ENCODE measurements at regions not wholly inside any gene's neighbourhood (a gene's known extent, or its start where the extent isn't known, plus 50 kb on each side); places are given as distances from the start of the nearest gene placed in this dataset.

GRCh38 chr10:55146032-55146431 lies 345.0 kb upstream of the PCDH15 start:
- no peak overlapping the region for H3K4me3 ChIP-seq (ENCODE audit: low read length)
- DNase-seq (ENCODE audit: low read depth, low spot score): no peak

GRCh38 chr10:55144001-55144400 lies 343.0 kb upstream of the PCDH15 start:
- no peak overlapping the region for H3K4me3 ChIP-seq (ENCODE audit: low read length)
- DNase-seq (ENCODE audit: low read depth, low spot score): no peak

- no peak for DNase-seq (ENCODE audit: low read depth, low spot score)
- no peak overlapping the region for H3K4me3 ChIP-seq (ENCODE audit: low read length)
Measured at GRCh38 chr10:55141892-55142291, 340.9 kb upstream of the PCDH15 start.

GRCh38 chr10:55137063-55137462 lies 336.0 kb upstream of the PCDH15 start:
- no peak overlapping the region for H3K4me3 ChIP-seq (ENCODE audit: low read length)
- no peak for DNase-seq (ENCODE audit: low read depth, low spot score)

GRCh38 chr10:55104738-55105137 lies 303.7 kb upstream of the PCDH15 start:
- DNase-seq (ENCODE audit: low read depth, low spot score): no peak
- no peak overlapping the region for H3K4me3 ChIP-seq (ENCODE audit: low read length)

DNA sequence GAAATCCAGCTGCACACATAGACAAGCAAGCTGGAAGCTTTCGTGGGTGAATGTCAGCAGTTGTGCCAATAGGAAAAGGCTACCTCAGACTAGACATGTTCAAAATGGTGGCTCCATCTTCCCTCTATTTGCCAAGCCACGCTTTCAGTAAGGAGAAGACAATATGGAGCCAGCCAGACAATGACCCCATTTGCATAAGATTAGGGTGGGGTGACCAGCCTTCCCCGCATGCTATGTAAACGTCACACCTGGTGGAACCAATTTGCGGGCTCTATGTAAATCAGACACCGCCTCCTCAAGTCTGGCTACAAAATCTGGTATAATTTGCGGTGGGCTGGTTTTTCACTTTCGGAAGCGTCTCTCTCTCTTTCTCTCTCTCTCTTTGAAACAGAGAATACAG lies 297.4 kb upstream of the PCDH15 start:
- DNase-seq (ENCODE audit: low read depth, low spot score): no peak
- no peak overlapping the region for H3K4me3 ChIP-seq (ENCODE audit: low read length)

DNA sequence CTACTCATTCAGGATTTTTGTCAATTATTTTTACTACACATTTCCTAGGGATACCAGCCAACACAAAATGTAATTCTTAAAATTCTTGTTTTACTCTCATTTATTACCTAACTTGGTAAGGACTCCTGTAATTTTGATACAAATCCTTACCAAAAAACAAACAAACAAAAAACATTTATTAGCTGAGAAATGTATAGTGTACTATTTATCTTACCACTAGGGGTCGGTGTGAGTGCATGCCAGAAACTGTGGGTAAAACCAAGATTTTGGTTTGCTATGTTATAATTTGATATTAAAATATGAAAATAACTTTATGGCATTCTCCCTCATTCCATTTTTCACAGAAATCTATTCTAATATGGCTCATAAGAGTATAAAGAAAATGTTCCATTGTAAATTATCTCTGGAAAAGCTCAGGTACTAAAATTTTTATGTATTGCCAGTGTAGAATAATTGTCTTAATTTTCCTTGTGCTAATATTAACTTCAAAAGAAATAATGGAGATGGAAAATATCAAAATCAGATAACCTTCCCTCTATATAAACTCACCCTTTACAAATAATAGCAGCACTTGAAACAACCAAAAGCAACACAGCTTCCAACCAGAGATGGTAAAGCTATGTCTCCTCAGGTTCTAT lies 290.8 kb upstream of the PCDH15 start:
- peak; percentile 10 for DNase-seq (ENCODE audit: low read depth, low spot score)

DNA sequence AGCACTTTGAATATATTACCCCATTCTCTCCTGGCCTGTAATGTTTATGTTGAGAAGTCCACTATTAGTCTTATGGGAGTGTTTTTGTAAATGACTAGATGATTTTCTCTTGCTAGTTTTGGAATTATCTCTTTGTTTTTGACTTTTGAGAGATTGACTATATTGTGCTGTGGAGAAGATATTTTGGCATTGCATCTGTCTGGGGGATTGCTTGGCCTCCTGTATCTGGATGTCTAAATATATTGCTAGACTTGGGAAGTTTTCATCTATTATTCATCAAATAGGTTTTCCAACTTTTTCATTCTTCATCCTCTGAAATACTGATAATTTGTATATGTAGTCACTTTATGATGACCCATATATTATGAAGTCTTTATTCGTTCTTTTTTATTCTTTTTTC lies 277.1 kb upstream of the PCDH15 start:
- no peak for DNase-seq (ENCODE audit: low read depth, low spot score)
- H3K4me3 ChIP-seq (ENCODE audit: low read length): no peak overlapping the region

More for the DNA sequence above, 290.8 kb upstream of the PCDH15 start:
- H3K4me3 ChIP-seq (ENCODE audit: low read length): no peak overlapping the region

GRCh38 chr10:55065185-55065584 lies 264.2 kb upstream of the PCDH15 start:
- no peak overlapping the region for H3K4me3 ChIP-seq (ENCODE audit: low read length)
- no peak for DNase-seq (ENCODE audit: low read depth, low spot score)

DNA sequence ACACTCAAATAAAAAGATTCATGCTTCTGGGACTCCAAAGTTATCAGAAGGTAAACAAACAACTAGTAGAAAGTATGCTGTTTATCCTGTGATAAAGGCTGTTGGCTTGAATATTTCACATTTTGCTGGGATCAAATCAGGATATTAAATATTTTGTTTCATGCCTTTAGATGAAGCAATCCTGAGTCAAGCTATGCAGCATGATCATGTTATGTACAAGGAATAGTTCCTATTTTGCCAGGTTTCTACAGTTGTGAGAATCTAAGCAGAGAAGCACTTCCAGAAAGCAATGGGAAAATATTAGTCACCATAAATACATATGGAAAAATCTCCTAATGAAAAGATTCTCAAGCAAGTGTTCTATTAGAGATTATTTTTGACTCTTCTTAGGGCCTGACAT lies 262.8 kb upstream of the PCDH15 start:
- no peak overlapping the region for H3K4me3 ChIP-seq (ENCODE audit: low read length)
- DNase-seq (ENCODE audit: low read depth, low spot score): no peak

DNA sequence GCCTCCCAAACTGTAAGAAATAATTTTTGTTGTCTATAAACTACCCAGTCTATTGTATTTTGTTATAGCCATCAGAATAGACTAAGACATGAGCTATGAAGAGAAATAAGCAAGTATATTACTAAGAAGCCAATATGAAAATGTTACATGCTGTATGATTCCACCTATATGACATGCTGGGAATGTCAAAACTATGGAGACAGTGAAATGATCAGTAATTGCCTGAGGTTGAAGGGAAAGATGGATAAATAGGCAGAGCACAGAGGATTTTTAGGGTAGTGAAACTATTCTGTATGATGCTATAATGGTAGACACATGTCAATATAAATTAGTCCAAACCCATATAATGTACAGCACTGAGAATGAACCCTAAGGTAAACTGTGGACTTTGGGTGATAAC lies 261.3 kb upstream of the PCDH15 start:
- no peak overlapping the region for H3K4me3 ChIP-seq (ENCODE audit: low read length)
- no peak for DNase-seq (ENCODE audit: low read depth, low spot score)

- DNase-seq (ENCODE audit: low read depth, low spot score): no peak
- no peak overlapping the region for H3K4me3 ChIP-seq (ENCODE audit: low read length)
Measured at GRCh38 chr10:55058800-55059199, 257.8 kb upstream of the PCDH15 start.

DNA sequence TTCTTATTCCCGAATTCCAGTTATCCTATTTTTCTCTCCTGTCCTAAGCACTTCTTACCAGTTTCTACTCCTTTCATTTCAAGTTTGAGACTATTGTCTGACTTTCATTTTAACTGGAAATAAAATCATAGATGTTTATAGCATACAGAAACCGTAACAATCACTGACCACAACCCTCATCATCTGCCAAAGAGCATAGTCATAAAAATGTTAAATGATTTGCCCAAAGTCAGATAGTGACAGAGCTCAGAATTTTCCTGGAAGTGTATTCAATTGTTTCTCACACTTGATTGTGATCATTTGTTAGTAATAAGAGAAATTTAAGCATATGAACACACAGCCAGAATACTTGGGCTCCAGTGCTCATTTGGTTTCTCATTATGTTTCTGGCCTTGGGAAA lies 250.5 kb upstream of the PCDH15 start:
- DNase-seq (ENCODE audit: low read depth, low spot score): no peak
- no peak overlapping the region for H3K4me3 ChIP-seq (ENCODE audit: low read length)

GRCh38 chr10:55048830-55049498 lies 247.9 kb upstream of the PCDH15 start:
- no peak for DNase-seq (ENCODE audit: low read depth, low spot score)
- H3K4me3 ChIP-seq (ENCODE audit: low read length): no peak overlapping the region

GRCh38 chr10:55043540-55043939 lies 242.5 kb upstream of the PCDH15 start:
- no peak for DNase-seq (ENCODE audit: low read depth, low spot score)
- no peak overlapping the region for H3K4me3 ChIP-seq (ENCODE audit: low read length)

- no peak overlapping the region for H3K4me3 ChIP-seq (ENCODE audit: low read length)
- DNase-seq (ENCODE audit: low read depth, low spot score): no peak
Measured at GRCh38 chr10:55033061-55033460, 232.0 kb upstream of the PCDH15 start.

- H3K4me3 ChIP-seq (ENCODE audit: low read length): no peak overlapping the region
- no peak for DNase-seq (ENCODE audit: low read depth, low spot score)
Measured at GRCh38 chr10:55024713-55025112, 223.7 kb upstream of the PCDH15 start.

DNA sequence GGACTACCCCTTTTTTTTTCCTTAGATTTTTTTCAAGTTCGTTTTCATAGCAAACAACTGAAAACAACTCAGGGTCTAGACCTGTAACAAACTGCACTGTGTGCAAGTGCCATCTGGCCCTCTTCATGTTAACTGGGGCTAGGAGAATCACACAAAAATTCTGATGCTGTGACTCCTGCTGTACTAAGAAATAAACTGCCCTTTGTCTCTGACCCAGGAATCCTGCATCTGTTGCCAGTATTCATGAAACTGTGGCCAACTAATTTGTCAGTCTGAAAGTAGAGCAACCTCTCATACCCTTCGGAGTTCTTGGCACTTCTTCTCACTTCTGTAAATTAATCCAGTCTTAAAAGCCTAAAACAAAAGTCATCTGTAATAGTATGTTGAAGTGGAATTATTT lies 218.4 kb upstream of the PCDH15 start:
- no peak for DNase-seq (ENCODE audit: low read depth, low spot score)
- no peak overlapping the region for H3K4me3 ChIP-seq (ENCODE audit: low read length)

DNA sequence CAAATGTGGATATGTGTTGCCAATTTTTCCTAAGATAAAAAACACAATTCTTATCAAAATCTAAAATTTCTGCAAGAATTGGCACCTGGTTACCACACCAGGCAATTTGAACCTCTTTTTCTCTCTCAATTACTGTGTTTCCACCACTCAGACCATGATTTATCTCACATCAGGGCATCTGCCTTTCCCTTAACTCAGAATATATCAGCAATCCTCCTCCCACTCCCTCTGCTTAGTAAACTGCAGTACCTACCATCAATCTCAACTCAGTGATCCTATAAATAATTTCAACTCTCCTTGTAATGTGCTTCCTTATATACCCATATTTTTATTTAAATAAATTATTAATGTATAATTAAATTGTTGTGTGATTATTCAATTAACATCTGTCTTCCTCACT lies 212.3 kb upstream of the PCDH15 start:
- H3K4me3 ChIP-seq (ENCODE audit: low read length): no peak overlapping the region

DNA sequence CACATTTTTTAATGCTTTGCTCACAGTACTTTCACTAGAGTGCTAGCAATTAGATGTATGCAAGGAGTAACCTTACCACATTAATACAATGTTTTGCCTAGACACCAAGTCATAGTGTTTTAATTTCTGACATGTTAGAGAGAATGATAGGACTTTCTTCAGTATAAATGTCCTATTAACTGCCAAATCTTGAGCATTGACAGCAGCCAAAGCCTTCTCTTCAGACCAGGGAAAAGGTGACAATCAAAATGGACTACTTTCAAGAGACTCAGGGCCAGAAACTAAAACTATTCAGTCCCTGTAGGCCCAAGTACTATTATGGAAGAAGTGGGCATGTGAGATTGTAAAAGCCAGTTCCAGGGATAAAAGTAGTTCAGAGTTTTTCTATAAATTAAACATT lies 201.4 kb upstream of the PCDH15 start:
- no peak overlapping the region for H3K4me3 ChIP-seq (ENCODE audit: low read length)
- DNase-seq (ENCODE audit: low read depth, low spot score): no peak

More for the DNA sequence above, 212.3 kb upstream of the PCDH15 start:
- DNase-seq (ENCODE audit: low read depth, low spot score): no peak

- no peak overlapping the region for H3K4me3 ChIP-seq (ENCODE audit: low read length)
- no peak for DNase-seq (ENCODE audit: low read depth, low spot score)
Measured at GRCh38 chr10:55001422-55001821, 200.4 kb upstream of the PCDH15 start.
